ENCODE measurements at regions not wholly inside any gene's neighbourhood (a gene's known extent, or its start where the extent isn't known, plus 50 kb on each side); places are given as distances from the start of the nearest gene placed in this dataset.

GRCh38 chr20:48226642-48227041, 441.4 kb upstream of the SULF2 start:
- TF ChIP-seq, protein P1, sequence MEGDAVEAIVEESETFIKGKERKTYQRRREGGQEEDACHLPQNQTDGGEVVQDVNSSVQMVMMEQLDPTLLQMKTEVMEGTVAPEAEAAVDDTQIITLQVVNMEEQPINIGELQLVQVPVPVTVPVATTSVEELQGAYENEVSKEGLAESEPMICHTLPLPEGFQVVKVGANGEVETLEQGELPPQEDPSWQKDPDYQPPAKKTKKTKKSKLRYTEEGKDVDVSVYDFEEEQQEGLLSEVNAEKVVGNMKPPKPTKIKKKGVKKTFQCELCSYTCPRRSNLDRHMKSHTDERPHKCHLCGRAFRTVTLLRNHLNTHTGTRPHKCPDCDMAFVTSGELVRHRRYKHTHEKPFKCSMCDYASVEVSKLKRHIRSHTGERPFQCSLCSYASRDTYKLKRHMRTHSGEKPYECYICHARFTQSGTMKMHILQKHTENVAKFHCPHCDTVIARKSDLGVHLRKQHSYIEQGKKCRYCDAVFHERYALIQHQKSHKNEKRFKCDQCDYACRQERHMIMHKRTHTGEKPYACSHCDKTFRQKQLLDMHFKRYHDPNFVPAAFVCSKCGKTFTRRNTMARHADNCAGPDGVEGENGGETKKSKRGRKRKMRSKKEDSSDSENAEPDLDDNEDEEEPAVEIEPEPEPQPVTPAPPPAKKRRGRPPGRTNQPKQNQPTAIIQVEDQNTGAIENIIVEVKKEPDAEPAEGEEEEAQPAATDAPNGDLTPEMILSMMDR (IDR thresholded peaks at IDR 0.05; ENCODE audit: low read depth, low read length), result no peak
- peaks cover 7% of the 10 kb centered on the region for H3K9me3 ChIP-seq (ENCODE audit: severe bottlenecking)

DNA sequence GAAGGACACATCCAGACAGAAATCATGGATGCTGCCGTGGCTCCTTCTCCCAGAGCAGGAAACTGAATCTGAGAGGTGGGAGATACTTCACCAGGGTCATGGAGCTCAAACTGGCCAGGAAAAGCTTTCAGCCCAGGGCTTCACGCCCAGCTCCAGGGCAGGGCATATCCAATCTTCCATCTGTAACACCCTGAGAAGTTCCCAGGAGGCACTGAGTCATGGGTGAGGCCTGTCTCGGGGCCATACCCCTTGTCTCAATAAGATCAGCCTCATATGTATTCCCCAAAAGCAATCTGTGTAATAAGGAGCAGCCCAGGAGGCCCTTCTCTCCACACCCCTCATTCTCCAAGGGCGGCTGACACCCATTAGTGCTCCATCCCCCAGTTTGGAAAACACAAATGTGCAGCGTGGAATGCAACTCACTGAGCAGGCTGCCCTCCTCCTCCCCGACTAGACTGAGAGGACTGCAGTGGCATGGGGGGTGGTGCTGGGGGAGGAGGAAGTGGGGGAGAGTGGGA, 439.3 kb upstream of the SULF2 start:
- no peaks in the 10 kb centered on the region for H3K27me3 ChIP-seq (ENCODE audit: insufficient read depth, low read depth, severe bottlenecking)
- no peak overlapping the region for H3K27ac ChIP-seq
- no peak for DNase-seq
- H3K36me3 ChIP-seq, result no peaks in the 10 kb centered on the region
- TF ChIP-seq, protein P1 (IDR thresholded peaks at IDR 0.05; ENCODE audit: low read depth, low read length), result no peak
- no peak overlapping the region for H3K4me3 ChIP-seq (ENCODE audit: low read depth, low read length)
- H3K9me3 ChIP-seq (ENCODE audit: severe bottlenecking), result peaks cover 2% of the 10 kb centered on the region

More at GRCh38 chr20:48226642-48227041, 441.4 kb upstream of the SULF2 start:
- no peaks in the 10 kb centered on the region for H3K36me3 ChIP-seq
- H3K4me3 ChIP-seq (ENCODE audit: low read depth, low read length), result no peak overlapping the region
- H3K27me3 ChIP-seq (ENCODE audit: insufficient read depth, low read depth, severe bottlenecking), result no peaks in the 10 kb centered on the region
- no peak overlapping the region for H3K27ac ChIP-seq
- DNase-seq, result no peak

DNA sequence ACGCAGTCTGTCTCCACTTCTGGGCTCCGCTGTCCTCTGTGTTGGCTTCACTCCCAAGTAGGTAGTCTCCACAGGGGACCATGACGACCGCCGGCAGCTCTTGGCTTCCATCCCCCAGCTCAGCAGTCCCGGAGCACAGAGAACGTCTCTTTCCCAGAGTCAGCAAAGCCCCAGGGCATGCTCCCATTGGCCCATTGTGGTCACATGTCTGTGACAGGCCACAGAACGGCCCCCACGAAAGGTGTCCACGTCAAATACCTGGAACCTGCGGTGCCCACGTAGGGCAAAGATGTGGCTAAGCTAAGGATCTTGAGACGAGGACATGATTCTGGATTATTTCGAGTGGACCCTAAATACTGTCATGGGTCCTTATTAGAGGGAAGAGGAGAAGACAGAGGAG, 438.4 kb upstream of the SULF2 start:
- H3K36me3 ChIP-seq, result no peaks in the 10 kb centered on the region
- no peak overlapping the region for H3K27ac ChIP-seq
- H3K4me3 ChIP-seq (ENCODE audit: low read depth, low read length), result no peak overlapping the region
- TF ChIP-seq, protein P1 (IDR thresholded peaks at IDR 0.05; ENCODE audit: low read depth, low read length), result no peak
- H3K27me3 ChIP-seq (ENCODE audit: insufficient read depth, low read depth, severe bottlenecking), result no peaks in the 10 kb centered on the region
- no peak for DNase-seq
- H3K9me3 ChIP-seq (ENCODE audit: severe bottlenecking), result peaks cover 2% of the 10 kb centered on the region

- H3K9me3 ChIP-seq (ENCODE audit: severe bottlenecking), result peaks cover 2% of the 10 kb centered on the region
- TF ChIP-seq, protein P1 (IDR thresholded peaks at IDR 0.05; ENCODE audit: low read depth, low read length), result no peak
Measured at GRCh38 chr20:48222595-48223180, 437.4 kb upstream of the SULF2 start.

DNA sequence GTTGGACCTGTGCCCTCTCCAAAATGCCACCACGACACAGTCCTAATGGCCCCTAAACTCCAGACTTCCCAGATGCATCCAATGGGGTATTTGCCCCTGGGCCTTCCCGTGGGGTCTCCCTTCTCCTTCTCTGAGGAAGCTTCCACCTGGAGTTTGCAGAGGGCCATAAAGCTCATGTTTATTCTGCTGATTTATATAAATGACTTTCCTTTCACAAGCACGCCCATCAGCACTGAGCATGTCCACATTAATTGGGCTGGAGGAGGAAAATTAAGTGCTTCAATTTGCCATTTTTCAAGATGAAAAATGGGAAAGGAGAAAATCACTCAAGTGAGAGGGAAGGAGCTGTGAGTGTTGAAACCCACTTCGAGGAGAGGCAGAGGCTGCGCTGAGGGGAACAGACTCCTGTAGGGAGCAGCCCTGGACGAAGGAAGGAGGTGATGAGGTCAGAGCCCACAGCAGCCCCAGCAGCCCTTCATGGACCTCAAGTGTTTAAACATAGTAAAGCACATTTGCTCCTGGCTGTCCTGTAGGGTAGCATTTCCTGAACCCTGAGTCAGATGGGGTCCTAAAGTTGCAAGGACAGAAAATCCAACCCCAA, 434.9 kb upstream of the SULF2 start:
- Histone ChIP-seq H3K27me3 (ENCODE audit: insufficient read depth, low read depth, severe bottlenecking) (no peaks in the 10 kb centered on the region), H3K27ac (no peak overlapping the region), H3K9me3 (ENCODE audit: severe bottlenecking) (peaks cover 2% of the 10 kb centered on the region), H3K4me3 (ENCODE audit: low read depth, low read length) (no peak overlapping the region), H3K36me3 (no peaks in the 10 kb centered on the region)
- DNase-seq, result no peak
- TF ChIP-seq, protein P1 (IDR thresholded peaks at IDR 0.05; ENCODE audit: low read depth, low read length), result no peak

More at GRCh38 chr20:48222595-48223180, 437.4 kb upstream of the SULF2 start:
- Histone ChIP-seq H3K27me3 (ENCODE audit: insufficient read depth, low read depth, severe bottlenecking) (no peaks in the 10 kb centered on the region), H3K4me3 (ENCODE audit: low read depth, low read length) (no peak overlapping the region), H3K27ac (no peak overlapping the region), H3K36me3 (no peaks in the 10 kb centered on the region)
- no peak for DNase-seq

All from WERI-Rb-1 (cell line).